GM10266 (cell line): ENCODE measurements at regions not wholly inside any gene's neighbourhood (a gene's known extent, or its start where the extent isn't known, plus 50 kb on each side); places are given as distances from the start of the nearest gene placed in this dataset.

ENCODE experiments used
- DNase-seq: peaks from one replicate; pipeline ENCODE4 v3.0.0; 2012; ENCODE audit errors: extremely low spot score
- TF ChIP-seq, protein P1 (sequence below): IDR thresholded peaks from 2 replicates; pipeline ENCODE4 v1.5.1; 2012; ENCODE audit warnings: mild to moderate bottlenecking, low read depth; ENCODE audit not compliant: control insufficient read depth, insufficient read depth; ENCODE audit errors: missing control alignments

GRCh38 chr13:22332416-22332815, 661.5 kb downstream of the FGF9 start:
- DNase-seq: no peak
- TF ChIP-seq, protein P1, sequence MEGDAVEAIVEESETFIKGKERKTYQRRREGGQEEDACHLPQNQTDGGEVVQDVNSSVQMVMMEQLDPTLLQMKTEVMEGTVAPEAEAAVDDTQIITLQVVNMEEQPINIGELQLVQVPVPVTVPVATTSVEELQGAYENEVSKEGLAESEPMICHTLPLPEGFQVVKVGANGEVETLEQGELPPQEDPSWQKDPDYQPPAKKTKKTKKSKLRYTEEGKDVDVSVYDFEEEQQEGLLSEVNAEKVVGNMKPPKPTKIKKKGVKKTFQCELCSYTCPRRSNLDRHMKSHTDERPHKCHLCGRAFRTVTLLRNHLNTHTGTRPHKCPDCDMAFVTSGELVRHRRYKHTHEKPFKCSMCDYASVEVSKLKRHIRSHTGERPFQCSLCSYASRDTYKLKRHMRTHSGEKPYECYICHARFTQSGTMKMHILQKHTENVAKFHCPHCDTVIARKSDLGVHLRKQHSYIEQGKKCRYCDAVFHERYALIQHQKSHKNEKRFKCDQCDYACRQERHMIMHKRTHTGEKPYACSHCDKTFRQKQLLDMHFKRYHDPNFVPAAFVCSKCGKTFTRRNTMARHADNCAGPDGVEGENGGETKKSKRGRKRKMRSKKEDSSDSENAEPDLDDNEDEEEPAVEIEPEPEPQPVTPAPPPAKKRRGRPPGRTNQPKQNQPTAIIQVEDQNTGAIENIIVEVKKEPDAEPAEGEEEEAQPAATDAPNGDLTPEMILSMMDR: no peak

DNA sequence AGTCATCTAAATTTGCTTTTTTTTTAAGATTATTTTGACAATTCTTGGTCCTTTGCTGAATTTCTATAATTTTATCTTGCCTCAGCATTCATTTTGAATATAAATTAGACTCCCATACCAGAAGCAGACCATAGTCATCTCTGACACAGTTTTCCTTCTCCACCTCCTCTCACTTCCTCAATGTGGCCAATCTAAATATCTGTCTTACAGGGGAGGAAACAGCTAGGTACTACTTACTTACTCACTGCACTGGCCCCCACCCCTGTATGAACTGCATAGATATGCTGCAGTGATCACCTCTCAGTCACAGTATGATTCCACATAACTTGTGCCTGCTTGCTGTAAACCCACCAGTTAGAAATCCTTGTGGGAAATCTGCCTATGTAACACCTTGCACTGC, 665.6 kb downstream of the FGF9 start:
- TF ChIP-seq, protein P1: no peak
- DNase-seq: no peak

DNA sequence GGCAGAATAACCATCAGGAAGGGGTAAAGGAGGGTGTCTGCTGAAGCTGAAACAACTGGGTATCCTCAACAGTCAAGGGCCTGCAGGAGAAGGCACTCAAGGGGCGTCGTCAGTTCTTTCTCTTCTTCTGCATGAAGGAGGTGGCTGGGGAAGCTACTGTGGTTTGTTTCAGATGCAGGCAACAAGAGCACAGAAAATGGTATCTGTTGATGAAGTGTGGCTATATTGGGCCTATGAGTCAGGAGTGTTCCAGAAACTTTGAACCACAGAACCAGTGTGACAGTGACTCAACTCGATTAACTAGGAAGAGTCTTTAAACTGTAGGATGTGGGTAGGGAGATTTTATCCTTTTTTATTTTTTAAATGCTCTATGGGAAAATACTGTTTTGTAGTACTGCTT, 686.3 kb downstream of the FGF9 start:
- no peak for DNase-seq
- TF ChIP-seq, protein P1: no peak

DNA sequence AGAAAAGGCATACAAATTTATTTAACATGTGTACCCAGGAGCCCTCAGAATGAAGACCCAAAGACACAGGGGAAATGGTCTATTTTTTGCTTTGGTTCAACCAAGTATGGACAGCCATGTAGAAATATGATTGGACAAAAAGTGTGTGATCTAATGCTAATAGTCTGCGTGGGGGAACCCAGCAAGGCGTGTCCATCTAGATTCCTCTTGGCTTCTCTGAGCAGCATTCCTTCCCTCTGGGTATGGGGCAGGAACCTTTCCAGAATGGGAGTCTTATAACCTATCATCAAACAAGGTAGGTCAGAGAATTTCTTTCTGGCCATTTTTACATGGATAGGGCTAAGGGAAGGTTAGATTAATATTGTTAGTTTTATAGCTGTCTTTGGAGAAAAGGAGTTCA, 698.2 kb downstream of the FGF9 start:
- DNase-seq: no peak
- TF ChIP-seq, protein P1: no peak

DNA sequence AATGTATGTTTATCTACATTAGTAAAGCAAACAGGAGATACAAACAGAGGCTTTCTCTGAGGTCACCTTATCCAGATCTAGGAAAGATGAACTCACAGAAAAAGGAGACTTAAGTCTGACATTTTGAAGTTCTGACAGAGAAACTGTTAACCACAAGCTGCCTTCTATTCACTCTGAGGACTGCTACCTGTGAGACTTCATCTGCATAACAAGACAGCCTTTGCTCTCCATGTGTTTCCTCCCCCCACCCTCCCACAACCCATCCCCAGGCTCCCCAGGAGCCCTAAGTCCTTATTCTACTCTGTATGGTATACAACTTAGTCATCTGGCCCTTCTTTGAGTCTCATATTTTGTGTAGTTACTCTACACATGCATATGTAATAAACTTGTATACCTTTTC, 699.0 kb downstream of the FGF9 start:
- no peak for DNase-seq
- TF ChIP-seq, protein P1: no peak

DNA sequence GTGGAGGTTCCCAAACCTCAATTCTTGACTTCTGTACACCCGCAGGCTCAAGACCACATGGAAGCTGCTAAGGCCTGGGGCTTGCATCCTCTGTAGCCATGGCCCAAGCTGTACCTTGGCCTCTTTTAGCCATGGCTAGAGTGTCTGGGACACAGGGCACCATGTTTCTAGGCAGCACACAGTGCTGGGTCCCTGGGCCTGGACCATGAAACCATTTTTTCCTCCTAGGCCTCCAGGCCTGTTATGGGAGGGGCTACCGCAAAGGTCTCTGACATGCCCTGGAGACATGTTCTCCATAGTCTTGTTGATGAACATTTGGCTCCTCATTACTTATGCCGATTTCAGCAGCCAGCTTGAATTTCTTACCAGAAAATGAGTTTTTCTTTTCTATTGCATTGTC, 701.4 kb downstream of the FGF9 start:
- TF ChIP-seq, protein P1: no peak
- DNase-seq: no peak

DNA sequence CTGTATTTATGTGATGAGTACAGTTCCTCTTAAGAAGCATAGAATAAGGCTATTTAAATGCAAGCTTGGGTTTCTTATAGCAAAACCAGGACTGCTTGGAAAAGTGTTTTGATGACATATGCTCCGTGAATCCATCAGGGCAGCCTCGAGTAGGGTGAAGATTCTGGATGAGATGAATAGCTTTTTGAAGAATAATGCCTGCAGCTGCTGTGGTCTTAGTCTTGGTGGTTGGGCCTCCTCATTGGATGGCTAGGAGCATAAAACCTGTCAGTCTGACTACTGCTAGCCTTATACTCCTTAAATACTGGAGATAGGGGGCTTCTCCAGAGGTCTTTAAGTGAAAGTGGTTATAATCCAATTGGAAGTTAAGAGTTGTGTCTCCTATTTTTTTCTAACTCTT, 704.3 kb downstream of the FGF9 start:
- DNase-seq: no peak
- TF ChIP-seq, protein P1: no peak
